WTC11 (cell line): ENCODE measurements at regions not wholly inside any gene's neighbourhood (a gene's known extent, or its start where the extent isn't known, plus 50 kb on each side); places are given as distances from the start of the nearest gene placed in this dataset.

Experiments used
- ATAC-seq: fragments of 200-7000 bp; cut with Tn5 transposase; 2 replicates; pipeline ENCODE4 v1.10.0; 2021; ENCODE audit warnings: mild to moderate bottlenecking, moderate library complexity
- CTCF ChIA-PET: fragments of 300-600 bp; sonication (Branson Sonifier 250); formaldehyde crosslinking; loops from one replicate; lab custom pipeline; 2021; ENCODE audit warnings: antibody characterized with exemption; lab: Charles Lee
- POLR2A ChIA-PET: fragments of 350-600 bp; sonication (Branson Sonifier 250); formaldehyde crosslinking; loops from one replicate; lab custom pipeline; 2021; ENCODE audit warnings: antibody characterized with exemption; lab: Charles Lee
- DNase-seq: peaks from one replicate; pipeline ENCODE4 v3.0.0; 2021; ENCODE audit warnings: low spot score
- H3K27ac Mint-ChIP-seq: 2 replicates; pipeline ENCODE4 v1.8.0; 2021; ENCODE audit warnings: mixed read lengths
- H3K27me3 Mint-ChIP-seq: 2 replicates; pipeline ENCODE4 v1.8.0; 2021; ENCODE audit warnings: low read depth, mild to moderate bottlenecking, moderate library complexity, mixed read lengths
- H3K36me3 Mint-ChIP-seq: 2 replicates; pipeline ENCODE4 v1.8.0; 2021; ENCODE audit warnings: mixed read lengths
- H3K4me1 Mint-ChIP-seq: 2 replicates; pipeline ENCODE4 v1.8.0; 2022; ENCODE audit warnings: mixed read lengths
- H3K4me3 Mint-ChIP-seq: 2 replicates; pipeline ENCODE4 v1.8.0; 2021; ENCODE audit warnings: mild to moderate bottlenecking, moderate library complexity, mixed read lengths
- H3K9me3 Mint-ChIP-seq: 2 replicates; pipeline ENCODE4 v1.8.0; 2021; ENCODE audit warnings: mixed read lengths
- AFF4 ChIP-seq: sonication (generic); formaldehyde crosslinking; IDR thresholded peaks from 2 replicates; pipeline ENCODE4 v1.8.1; 2023; ENCODE audit warnings: mild to moderate bottlenecking, missing genetic modification reagents, borderline replicate concordance
- ELF4 ChIP-seq: sonication (generic); formaldehyde crosslinking; IDR thresholded peaks from 2 replicates; pipeline ENCODE4 v1.8.1; 2022; ENCODE audit warnings: low read depth, mild to moderate bottlenecking, moderate library complexity, missing genetic modification reagents
- EMX1 ChIP-seq: fragments of 250-450 bp; sonication (Bioruptor Pico); IDR thresholded peaks from 2 replicates; pipeline ENCODE4 v1.8.0; 2021; ENCODE audit warnings: mild to moderate bottlenecking
- ETV6 ChIP-seq: sonication (generic); formaldehyde crosslinking; IDR thresholded peaks from 2 replicates; pipeline ENCODE4 v1.8.1; 2022; ENCODE audit warnings: mild to moderate bottlenecking, missing genetic modification reagents
- GRHL2 ChIP-seq: fragments of 250-450 bp; sonication (Bioruptor Pico); IDR thresholded peaks from 2 replicates; pipeline ENCODE4 v1.8.0; 2022; ENCODE audit warnings: mild to moderate bottlenecking, moderate library complexity; ENCODE audit not compliant: insufficient replicate concordance, severe bottlenecking
- JUN ChIP-seq: sonication (generic); formaldehyde crosslinking; IDR thresholded peaks from 2 replicates; pipeline ENCODE4 v1.8.0; 2023; ENCODE audit warnings: mild to moderate bottlenecking, missing genetic modification reagents
- NR2C2 ChIP-seq: sonication (generic); formaldehyde crosslinking; IDR thresholded peaks from 2 replicates; pipeline ENCODE4 v1.8.0; 2022; ENCODE audit warnings: mild to moderate bottlenecking, missing genetic modification reagents
- OVOL2 ChIP-seq: fragments of 250-450 bp; sonication (Bioruptor Pico); IDR thresholded peaks from 2 replicates; pipeline ENCODE4 v1.9.0; 2021; ENCODE audit warnings: mild to moderate bottlenecking, borderline replicate concordance
- PRRX2 ChIP-seq: fragments of 250-450 bp; sonication (Bioruptor Pico); IDR thresholded peaks from 2 replicates; pipeline ENCODE4 v1.8.0; 2021; ENCODE audit warnings: mild to moderate bottlenecking
- SMAD4 ChIP-seq: sonication (generic); formaldehyde crosslinking; IDR thresholded peaks from 2 replicates; pipeline ENCODE4 v1.8.0; 2022; ENCODE audit warnings: mild to moderate bottlenecking, missing genetic modification reagents
- TEAD4 ChIP-seq: sonication (generic); formaldehyde crosslinking; IDR thresholded peaks from 2 replicates; pipeline ENCODE4 v1.8.0; 2022; ENCODE audit warnings: mild to moderate bottlenecking, missing genetic modification reagents
- ZNF121 ChIP-seq: sonication (generic); formaldehyde crosslinking; IDR thresholded peaks from 2 replicates; pipeline ENCODE4 v1.8.0; 2023; ENCODE audit warnings: missing genetic modification reagents
- TF ChIP-seq, protein P1 (sequence below): sonication (generic); formaldehyde crosslinking; IDR thresholded peaks from 2 replicates; pipeline ENCODE4 v1.8.0; 2023; ENCODE audit warnings: missing genetic modification reagents
- TF ChIP-seq, protein P2 (sequence below): sonication (generic); formaldehyde crosslinking; IDR thresholded peaks from 2 replicates; pipeline ENCODE4 v1.8.0; 2022; ENCODE audit warnings: mild to moderate bottlenecking, missing genetic modification reagents
- TF ChIP-seq, protein P3 (sequence below): fragments of 250-450 bp; sonication (Bioruptor Pico); IDR thresholded peaks from 2 replicates; pipeline ENCODE4 v1.9.0; 2021; ENCODE audit warnings: mild to moderate bottlenecking
- TF ChIP-seq, protein P4 (sequence below): sonication (generic); formaldehyde crosslinking; IDR thresholded peaks from 2 replicates; pipeline ENCODE4 v1.8.0; 2023; ENCODE audit warnings: mild to moderate bottlenecking, missing genetic modification reagents
- TF ChIP-seq, protein P5 (sequence below): sonication (generic); formaldehyde crosslinking; IDR thresholded peaks from 2 replicates; pipeline ENCODE4 v1.8.1; 2022; ENCODE audit warnings: missing genetic modification reagents, borderline replicate concordance
- TF ChIP-seq, protein P6 (sequence below): sonication (generic); formaldehyde crosslinking; IDR thresholded peaks from 2 replicates; pipeline ENCODE4 v1.8.1; 2022; ENCODE audit warnings: low read depth, mild to moderate bottlenecking, moderate library complexity, missing genetic modification reagents, borderline replicate concordance

GRCh38 chr4:186957952-186958555 is 234.4 kb upstream of the FAT1 start:
- Mint-ChIP-seq H3K4me1 (peaks cover 2% of the 10 kb centered on the region; the same call in 1 of the 2 replicates), H3K27me3 (no peaks in the 10 kb centered on the region), H3K4me3 (no peak overlapping the region), H3K9me3 (0 out of 2 replicates have a peak, but pooled peaks cover 4% of the 10 kb centered on the region), H3K27ac (no peak overlapping the region), H3K36me3 (no peaks in the 10 kb centered on the region)
- no peak for DNase-seq
- CTCF ChIA-PET = no interaction called here
- TF ChIP-seq, protein P1, sequence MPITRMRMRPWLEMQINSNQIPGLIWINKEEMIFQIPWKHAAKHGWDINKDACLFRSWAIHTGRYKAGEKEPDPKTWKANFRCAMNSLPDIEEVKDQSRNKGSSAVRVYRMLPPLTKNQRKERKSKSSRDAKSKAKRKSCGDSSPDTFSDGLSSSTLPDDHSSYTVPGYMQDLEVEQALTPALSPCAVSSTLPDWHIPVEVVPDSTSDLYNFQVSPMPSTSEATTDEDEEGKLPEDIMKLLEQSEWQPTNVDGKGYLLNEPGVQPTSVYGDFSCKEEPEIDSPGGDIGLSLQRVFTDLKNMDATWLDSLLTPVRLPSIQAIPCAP (CRISPR knock-in tag) = no peak
- TF ChIP-seq JUN (CRISPR knock-in tag) (no peak), TEAD4 (no peak), OVOL2 (no peak), ETV6 (CRISPR knock-in tag) (no peak), AFF4 (no peak), PRRX2 (CRISPR knock-in tag) (no peak), ELF4 (no peak), ZNF121 (CRISPR knock-in tag) (no peak), NR2C2 (CRISPR knock-in tag) (no peak)
- TF ChIP-seq, protein P2, sequence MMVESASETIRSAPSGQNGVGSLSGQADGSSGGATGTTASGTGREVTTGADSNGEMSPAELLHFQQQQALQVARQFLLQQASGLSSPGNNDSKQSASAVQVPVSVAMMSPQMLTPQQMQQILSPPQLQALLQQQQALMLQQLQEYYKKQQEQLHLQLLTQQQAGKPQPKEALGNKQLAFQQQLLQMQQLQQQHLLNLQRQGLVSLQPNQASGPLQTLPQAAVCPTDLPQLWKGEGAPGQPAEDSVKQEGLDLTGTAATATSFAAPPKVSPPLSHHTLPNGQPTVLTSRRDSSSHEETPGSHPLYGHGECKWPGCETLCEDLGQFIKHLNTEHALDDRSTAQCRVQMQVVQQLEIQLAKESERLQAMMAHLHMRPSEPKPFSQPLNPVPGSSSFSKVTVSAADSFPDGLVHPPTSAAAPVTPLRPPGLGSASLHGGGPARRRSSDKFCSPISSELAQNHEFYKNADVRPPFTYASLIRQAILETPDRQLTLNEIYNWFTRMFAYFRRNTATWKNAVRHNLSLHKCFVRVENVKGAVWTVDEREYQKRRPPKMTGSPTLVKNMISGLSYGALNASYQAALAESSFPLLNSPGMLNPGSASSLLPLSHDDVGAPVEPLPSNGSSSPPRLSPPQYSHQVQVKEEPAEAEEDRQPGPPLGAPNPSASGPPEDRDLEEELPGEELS (CRISPR knock-in tag) = no peak
- TF ChIP-seq, protein P3, sequence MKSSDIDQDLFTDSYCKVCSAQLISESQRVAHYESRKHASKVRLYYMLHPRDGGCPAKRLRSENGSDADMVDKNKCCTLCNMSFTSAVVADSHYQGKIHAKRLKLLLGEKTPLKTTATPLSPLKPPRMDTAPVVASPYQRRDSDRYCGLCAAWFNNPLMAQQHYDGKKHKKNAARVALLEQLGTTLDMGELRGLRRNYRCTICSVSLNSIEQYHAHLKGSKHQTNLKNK (CRISPR knock-in tag) = no peak
- POLR2A ChIA-PET = no interaction called here
- ATAC-seq = no peak

GRCh38 chr4:186958726-186959350 is 235.2 kb upstream of the FAT1 start:
- Mint-ChIP-seq H3K27ac (no peak overlapping the region), H3K36me3 (no peaks in the 10 kb centered on the region), H3K4me3 (no peak overlapping the region), H3K27me3 (no peaks in the 10 kb centered on the region), H3K9me3 (0 out of 2 replicates have a peak, but pooled peaks cover 4% of the 10 kb centered on the region), H3K4me1 (peaks cover 2% of the 10 kb centered on the region; the same call in 1 of the 2 replicates)
- POLR2A ChIA-PET = no interaction called here
- ATAC-seq = no peak
- CTCF ChIA-PET = no interaction called here
- no peak for DNase-seq
- TF ChIP-seq, protein P4, sequence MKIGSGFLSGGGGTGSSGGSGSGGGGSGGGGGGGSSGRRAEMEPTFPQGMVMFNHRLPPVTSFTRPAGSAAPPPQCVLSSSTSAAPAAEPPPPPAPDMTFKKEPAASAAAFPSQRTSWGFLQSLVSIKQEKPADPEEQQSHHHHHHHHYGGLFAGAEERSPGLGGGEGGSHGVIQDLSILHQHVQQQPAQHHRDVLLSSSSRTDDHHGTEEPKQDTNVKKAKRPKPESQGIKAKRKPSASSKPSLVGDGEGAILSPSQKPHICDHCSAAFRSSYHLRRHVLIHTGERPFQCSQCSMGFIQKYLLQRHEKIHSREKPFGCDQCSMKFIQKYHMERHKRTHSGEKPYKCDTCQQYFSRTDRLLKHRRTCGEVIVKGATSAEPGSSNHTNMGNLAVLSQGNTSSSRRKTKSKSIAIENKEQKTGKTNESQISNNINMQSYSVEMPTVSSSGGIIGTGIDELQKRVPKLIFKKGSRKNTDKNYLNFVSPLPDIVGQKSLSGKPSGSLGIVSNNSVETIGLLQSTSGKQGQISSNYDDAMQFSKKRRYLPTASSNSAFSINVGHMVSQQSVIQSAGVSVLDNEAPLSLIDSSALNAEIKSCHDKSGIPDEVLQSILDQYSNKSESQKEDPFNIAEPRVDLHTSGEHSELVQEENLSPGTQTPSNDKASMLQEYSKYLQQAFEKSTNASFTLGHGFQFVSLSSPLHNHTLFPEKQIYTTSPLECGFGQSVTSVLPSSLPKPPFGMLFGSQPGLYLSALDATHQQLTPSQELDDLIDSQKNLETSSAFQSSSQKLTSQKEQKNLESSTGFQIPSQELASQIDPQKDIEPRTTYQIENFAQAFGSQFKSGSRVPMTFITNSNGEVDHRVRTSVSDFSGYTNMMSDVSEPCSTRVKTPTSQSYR = no peak
- TF ChIP-seq SMAD4 (CRISPR knock-in tag) = no peak
- TF ChIP-seq GRHL2 (CRISPR knock-in tag) = no peak
- no peak for TF ChIP-seq EMX1 (CRISPR knock-in tag)
- TF ChIP-seq, protein P5, sequence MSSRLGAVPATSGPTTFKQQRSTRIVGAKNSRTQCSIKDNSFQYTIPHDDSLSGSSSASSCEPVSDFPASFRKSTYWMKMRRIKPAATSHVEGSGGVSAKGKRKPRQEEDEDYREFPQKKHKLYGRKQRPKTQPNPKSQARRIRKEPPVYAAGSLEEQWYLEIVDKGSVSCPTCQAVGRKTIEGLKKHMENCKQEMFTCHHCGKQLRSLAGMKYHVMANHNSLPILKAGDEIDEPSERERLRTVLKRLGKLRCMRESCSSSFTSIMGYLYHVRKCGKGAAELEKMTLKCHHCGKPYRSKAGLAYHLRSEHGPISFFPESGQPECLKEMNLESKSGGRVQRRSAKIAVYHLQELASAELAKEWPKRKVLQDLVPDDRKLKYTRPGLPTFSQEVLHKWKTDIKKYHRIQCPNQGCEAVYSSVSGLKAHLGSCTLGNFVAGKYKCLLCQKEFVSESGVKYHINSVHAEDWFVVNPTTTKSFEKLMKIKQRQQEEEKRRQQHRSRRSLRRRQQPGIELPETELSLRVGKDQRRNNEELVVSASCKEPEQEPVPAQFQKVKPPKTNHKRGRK = no peak
- TF ChIP-seq, protein P6, sequence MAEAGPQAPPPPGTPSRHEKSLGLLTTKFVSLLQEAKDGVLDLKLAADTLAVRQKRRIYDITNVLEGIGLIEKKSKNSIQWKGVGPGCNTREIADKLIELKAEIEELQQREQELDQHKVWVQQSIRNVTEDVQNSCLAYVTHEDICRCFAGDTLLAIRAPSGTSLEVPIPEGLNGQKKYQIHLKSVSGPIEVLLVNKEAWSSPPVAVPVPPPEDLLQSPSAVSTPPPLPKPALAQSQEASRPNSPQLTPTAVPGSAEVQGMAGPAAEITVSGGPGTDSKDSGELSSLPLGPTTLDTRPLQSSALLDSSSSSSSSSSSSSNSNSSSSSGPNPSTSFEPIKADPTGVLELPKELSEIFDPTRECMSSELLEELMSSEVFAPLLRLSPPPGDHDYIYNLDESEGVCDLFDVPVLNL (CRISPR knock-in tag) = no peak
